ENCODE measurements at regions not wholly inside any gene's neighbourhood (a gene's known extent, or its start where the extent isn't known, plus 50 kb on each side); places are given as distances from the start of the nearest gene placed in this dataset.

GRCh38 chr2:56133441-56133840, 50.3 kb upstream of the CCDC85A start:
- BruUV-seq (replicated peaks) = no TSS peak
- Histone ChIP-seq H2AK9ac (replicated peaks; ENCODE audit: low read depth, low read length, poor library complexity) (no peak overlapping the region), H4K5ac (ENCODE audit: low read depth, low read length) (no peak overlapping the region), H3K4me1 (ENCODE audit: control insufficient read depth, insufficient read depth, low read length) (no peaks in the 10 kb centered on the region), H2BK20ac (ENCODE audit: low read depth, low read length) (no peak overlapping the region), H3K56ac (ENCODE audit: extremely low read depth, insufficient read depth, low read length) (no peak overlapping the region), H3K27ac (ENCODE audit: insufficient read depth, low read length) (no peak overlapping the region), H2BK5ac (ENCODE audit: low read depth, low read length, poor library complexity, severe bottlenecking) (no peak overlapping the region), H3K18ac (ENCODE audit: low read depth, low read length) (no peak overlapping the region), H3K79me1 (ENCODE audit: low read depth in 1 of 2, low read length in 2 of 2) (no peaks in the 10 kb centered on the region), H3K27me3 (ENCODE audit: control insufficient read depth, insufficient read depth, low read length) (0 out of 2 replicates have a peak, but pooled peaks cover 2% of the 10 kb centered on the region), H2BK120ac (ENCODE audit: low read depth, low read length) (no peak overlapping the region), H3K36me3 (ENCODE audit: control insufficient read depth, insufficient read depth, low read length) (no peaks in the 10 kb centered on the region), H3K9me1 (ENCODE audit: insufficient read depth, low read length) (no peaks in the 10 kb centered on the region), H3K23ac (ENCODE audit: low read depth, low read length) (no peak overlapping the region), H3K9me3 (ENCODE audit: control insufficient read depth, insufficient read depth, low read length) (no peaks in the 10 kb centered on the region), H3K4ac (ENCODE audit: low read depth, low read length) (no peak overlapping the region), H3K4me2 (ENCODE audit: low read depth, low read length) (no peak overlapping the region), H4K91ac (ENCODE audit: insufficient read depth, low read depth, low read length) (no peak overlapping the region), H4K20me1 (ENCODE audit: insufficient read depth, low read length) (no peaks in the 10 kb centered on the region), H3K14ac (replicated peaks; ENCODE audit: low read depth, low read length) (no peak overlapping the region), H2AFZ (replicated peaks; ENCODE audit: low read length, poor library complexity) (no peak overlapping the region), H2AK5ac (ENCODE audit: low read depth, low read length) (no peak overlapping the region), H3K4me3 (ENCODE audit: insufficient read depth, low read depth, low read length) (no peak overlapping the region), H4K8ac (ENCODE audit: low read depth in 2 of 2, low read length in 2 of 2) (no peak overlapping the region), H2BK15ac (ENCODE audit: low read depth, low read length) (no peak overlapping the region), H3K9ac (ENCODE audit: low read depth, low read length) (no peak overlapping the region)
- in situ Hi-C loops (cut with MboI; ENCODE audit: low sequenced_read_pairs) = loop anchor here (10.0 kb wide), 1 partner anchor 419 kb away; no protein-coding TSS in a partner anchor
- intact Hi-C loops (cut with micrococcal nuclease) = loop anchor here (5.0 kb wide), 3 partner anchors 121 to 1384 kb away; no protein-coding TSS in a partner anchor
- ATAC-seq (ENCODE audit: low read depth) = no peak
- ChIA-PET POLR2A (ENCODE audit: unreplicated experiment) (no interaction called here), CTCF (interaction anchor here (0.7 kb wide), 1 partner anchor 1133 kb away, joined by 3 read pairs; no protein-coding TSS in a partner anchor)
- no peak for DNase-seq
- no CpG with 5 or more reads among the region's 3 CpGs for WGBS, 2 experiments (ENCODE audit: extremely low coverage in 2 of 2, insufficient read length in 1 of 2)
- dilution Hi-C loops (cut with HindIII; ENCODE audit: low sequenced_read_pairs, unreplicated experiment) = no loop called here
- TF ChIP-seq FOS (IDR thresholded peaks at IDR 0.05; ENCODE audit: low read depth, low read length) = no peak
- no peak for TF ChIP-seq RAD21 (IDR thresholded peaks at IDR 0.05; ENCODE audit: low read length)

All from IMR-90 (cell line).